ENCODE measurements at regions not wholly inside any gene's neighbourhood (a gene's known extent, or its start where the extent isn't known, plus 50 kb on each side); places are given as distances from the start of the nearest gene placed in this dataset.

- no peak for TF ChIP-seq ZNF425 (CRISPR knock-in tag; conservative IDR thresholded peaks at IDR 0.05)
- no peak for TF ChIP-seq ZNF138 (CRISPR knock-in tag; conservative IDR thresholded peaks at IDR 0.05)
- TF ChIP-seq GABPB1 (CRISPR knock-in tag; IDR thresholded peaks at IDR 0.05) = no peak
- TF ChIP-seq NFYB (CRISPR knock-in tag; conservative IDR thresholded peaks at IDR 0.05; ENCODE audit: low read depth) = no peak
- TF ChIP-seq FOXP1 (CRISPR knock-in tag; IDR thresholded peaks at IDR 0.05; ENCODE audit: borderline replicate concordance) = no peak
- TF ChIP-seq NR2C2 (CRISPR knock-in tag; IDR thresholded peaks at IDR 0.05) = no peak
- TF ChIP-seq SMAD4 (CRISPR knock-in tag; IDR thresholded peaks at IDR 0.05) = no peak
- no peak for TF ChIP-seq EMX1 (CRISPR knock-in tag; IDR thresholded peaks at IDR 0.05)
- TF ChIP-seq MAX (CRISPR knock-in tag; IDR thresholded peaks at IDR 0.05) = no peak
- TF ChIP-seq CTCF (IDR thresholded peaks at IDR 0.05) = no peak
- TF ChIP-seq RELA (CRISPR knock-in tag; IDR thresholded peaks at IDR 0.05; ENCODE audit: borderline replicate concordance) = no peak
- TF ChIP-seq TCF7 (CRISPR knock-in tag; IDR thresholded peaks at IDR 0.05; ENCODE audit: low read depth) = no peak
- TF ChIP-seq HMGXB4 (CRISPR knock-in tag; IDR thresholded peaks at IDR 0.05) = no peak
- TF ChIP-seq ZSCAN18 (CRISPR knock-in tag; IDR thresholded peaks at IDR 0.05) = no peak
Measured at GRCh38 chr13:109427148-109427547, 359.2 kb downstream of the IRS2 start.
